Body of pancreas (tissue), 4 donors: ENCODE measurements at regions not wholly inside any gene's neighbourhood (a gene's known extent, or its start where the extent isn't known, plus 50 kb on each side); places are given as distances from the start of the nearest gene placed in this dataset.

ENCODE experiments used
- POLR2A ChIP-seq, 3 donors: fragments of 450-650 bp; IDR thresholded peaks; one replicate each; pipeline ENCODE4 v1.6.1; 2016; ENCODE audit warnings: antibody characterized with exemption in 3 of 3, mild to moderate bottlenecking in 2 of 3
- TF ChIP-seq, protein P1 (sequence below), 7 experiments: fragments of 450-650 bp in 4 of 7; fragments of 200-600 bp in 3 of 7; sonication (generic) in 3 of 7; IDR thresholded peaks; one replicate each; pipeline ENCODE4 v1.5.1; 2016 to 2019; ENCODE audit warnings: antibody characterized with exemption in 7 of 7

DNA sequence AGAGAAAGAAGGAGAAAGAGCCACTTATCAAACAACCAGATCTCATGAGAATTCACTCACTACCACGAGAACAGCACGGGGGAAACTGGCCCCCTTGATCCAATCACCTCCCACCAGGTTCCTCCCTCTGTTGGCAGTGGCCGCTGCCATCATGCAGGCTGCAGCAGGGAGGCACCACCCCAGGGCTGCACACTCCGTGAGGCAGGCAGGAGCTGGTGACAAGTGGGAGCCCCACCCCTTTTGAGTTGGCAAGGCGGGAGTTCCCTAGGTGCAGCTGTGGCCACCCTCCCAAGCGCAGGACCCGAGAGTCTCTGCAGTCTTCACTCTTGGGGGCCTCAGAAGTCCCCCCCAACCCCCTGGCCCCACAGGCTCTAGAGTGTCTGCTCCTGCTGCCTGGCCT, 83.9 kb upstream of the GJB5 start:
- TF ChIP-seq, protein P1, sequence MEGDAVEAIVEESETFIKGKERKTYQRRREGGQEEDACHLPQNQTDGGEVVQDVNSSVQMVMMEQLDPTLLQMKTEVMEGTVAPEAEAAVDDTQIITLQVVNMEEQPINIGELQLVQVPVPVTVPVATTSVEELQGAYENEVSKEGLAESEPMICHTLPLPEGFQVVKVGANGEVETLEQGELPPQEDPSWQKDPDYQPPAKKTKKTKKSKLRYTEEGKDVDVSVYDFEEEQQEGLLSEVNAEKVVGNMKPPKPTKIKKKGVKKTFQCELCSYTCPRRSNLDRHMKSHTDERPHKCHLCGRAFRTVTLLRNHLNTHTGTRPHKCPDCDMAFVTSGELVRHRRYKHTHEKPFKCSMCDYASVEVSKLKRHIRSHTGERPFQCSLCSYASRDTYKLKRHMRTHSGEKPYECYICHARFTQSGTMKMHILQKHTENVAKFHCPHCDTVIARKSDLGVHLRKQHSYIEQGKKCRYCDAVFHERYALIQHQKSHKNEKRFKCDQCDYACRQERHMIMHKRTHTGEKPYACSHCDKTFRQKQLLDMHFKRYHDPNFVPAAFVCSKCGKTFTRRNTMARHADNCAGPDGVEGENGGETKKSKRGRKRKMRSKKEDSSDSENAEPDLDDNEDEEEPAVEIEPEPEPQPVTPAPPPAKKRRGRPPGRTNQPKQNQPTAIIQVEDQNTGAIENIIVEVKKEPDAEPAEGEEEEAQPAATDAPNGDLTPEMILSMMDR (IDR thresholded peaks at IDR 0.05): no peak
- TF ChIP-seq POLR2A (IDR thresholded peaks at IDR 0.05): no peak
